Activated T-helper 17 cell treated with anti-CD3 and anti-CD28 coated beads, Interleukin-2, amount 50 U/mL, for 72 hours (primary cell): ENCODE measurements at regions not wholly inside any gene's neighbourhood (a gene's known extent, or its start where the extent isn't known, plus 50 kb on each side); places are given as distances from the start of the nearest gene placed in this dataset.

ENCODE experiments used
- ATAC-seq: fragments of 150-1000 bp; cut with Tn5 transposase; replicated peaks from 2 replicates; pipeline ENCODE4 v1.10.0; 2021; ENCODE audit warnings: mild to moderate bottlenecking, moderate library complexity
- H3K27ac Mint-ChIP-seq: one replicate; pipeline ENCODE4 v1.8.0; 2022; ENCODE audit warnings: mixed read lengths
- H3K27me3 Mint-ChIP-seq: one replicate; pipeline ENCODE4 v1.8.0; 2022; ENCODE audit warnings: mixed read lengths
- H3K36me3 Mint-ChIP-seq: one replicate; pipeline ENCODE4 v1.8.0; 2022; ENCODE audit warnings: low read depth, mild to moderate bottlenecking, mixed read lengths
- H3K4me1 Mint-ChIP-seq: one replicate; pipeline ENCODE4 v1.8.0; 2022; ENCODE audit warnings: mixed read lengths
- H3K4me3 Mint-ChIP-seq: one replicate; pipeline ENCODE4 v1.8.0; 2022; ENCODE audit warnings: mild to moderate bottlenecking, mixed read lengths
- H3K9me3 Mint-ChIP-seq: one replicate; pipeline ENCODE4 v1.8.0; 2022; ENCODE audit warnings: mixed read lengths

- no peak overlapping the region for H3K4me3 Mint-ChIP-seq
- peaks cover 3% of the 10 kb centered on the region for H3K27me3 Mint-ChIP-seq
- no peaks in the 10 kb centered on the region for H3K4me1 Mint-ChIP-seq
- no peak overlapping the region for H3K27ac Mint-ChIP-seq
- H3K36me3 Mint-ChIP-seq: no peaks in the 10 kb centered on the region
- H3K9me3 Mint-ChIP-seq: no peaks in the 10 kb centered on the region
- no peak for ATAC-seq
Observed at GRCh38 chr14:76584271-76584702, 177.0 kb upstream of the VASH1 start.

GRCh38 chr14:76585616-76586015 lies 175.7 kb upstream of the VASH1 start:
- Mint-ChIP-seq H3K4me3 (no peak overlapping the region), H3K27ac (no peak overlapping the region), H3K36me3 (no peaks in the 10 kb centered on the region), H3K4me1 (no peaks in the 10 kb centered on the region), H3K27me3 (peaks cover 3% of the 10 kb centered on the region), H3K9me3 (no peaks in the 10 kb centered on the region)
- no peak for ATAC-seq

GRCh38 chr14:76589246-76589645 lies 172.0 kb upstream of the VASH1 start:
- Mint-ChIP-seq H3K27ac (no peak overlapping the region), H3K27me3 (peaks cover 25% of the 10 kb centered on the region), H3K36me3 (no peaks in the 10 kb centered on the region), H3K4me3 (no peak overlapping the region), H3K4me1 (no peaks in the 10 kb centered on the region), H3K9me3 (no peaks in the 10 kb centered on the region)
- no peak for ATAC-seq

GRCh38 chr14:76591266-76591665 lies 170.0 kb upstream of the VASH1 start:
- H3K36me3 Mint-ChIP-seq: no peaks in the 10 kb centered on the region
- no peak overlapping the region for H3K4me3 Mint-ChIP-seq
- no peak for ATAC-seq
- no peaks in the 10 kb centered on the region for H3K4me1 Mint-ChIP-seq
- H3K9me3 Mint-ChIP-seq: no peaks in the 10 kb centered on the region
- no peak overlapping the region for H3K27ac Mint-ChIP-seq
- H3K27me3 Mint-ChIP-seq: peaks cover 36% of the 10 kb centered on the region

GRCh38 chr14:76595266-76595665 lies 166.0 kb upstream of the VASH1 start:
- ATAC-seq: no peak
- Mint-ChIP-seq H3K36me3 (no peaks in the 10 kb centered on the region), H3K27me3 (peaks cover 43% of the 10 kb centered on the region), H3K27ac (no peak overlapping the region), H3K9me3 (no peaks in the 10 kb centered on the region), H3K4me3 (no peak overlapping the region), H3K4me1 (no peaks in the 10 kb centered on the region)

GRCh38 chr14:76597387-76597786 lies 163.9 kb upstream of the VASH1 start:
- Mint-ChIP-seq H3K27me3 (peaks cover 41% of the 10 kb centered on the region), H3K4me3 (no peak overlapping the region), H3K36me3 (no peaks in the 10 kb centered on the region), H3K9me3 (peaks cover 5% of the 10 kb centered on the region), H3K27ac (no peak overlapping the region), H3K4me1 (no peaks in the 10 kb centered on the region)
- no peak for ATAC-seq

- H3K4me3 Mint-ChIP-seq: no peak overlapping the region
- H3K27me3 Mint-ChIP-seq: peaks cover 39% of the 10 kb centered on the region
- ATAC-seq: no peak
- peaks cover 5% of the 10 kb centered on the region for H3K9me3 Mint-ChIP-seq
- no peak overlapping the region for H3K27ac Mint-ChIP-seq
- no peaks in the 10 kb centered on the region for H3K36me3 Mint-ChIP-seq
- H3K4me1 Mint-ChIP-seq: no peaks in the 10 kb centered on the region
Observed at GRCh38 chr14:76599141-76599540, 162.1 kb upstream of the VASH1 start.

GRCh38 chr14:76599559-76600287 lies 161.5 kb upstream of the VASH1 start:
- Mint-ChIP-seq H3K36me3 (no peaks in the 10 kb centered on the region), H3K4me3 (no peak overlapping the region), H3K27ac (no peak overlapping the region), H3K9me3 (peaks cover 5% of the 10 kb centered on the region), H3K27me3 (peaks cover 36% of the 10 kb centered on the region), H3K4me1 (no peaks in the 10 kb centered on the region)
- ATAC-seq: no peak

- Mint-ChIP-seq H3K9me3 (peaks cover 5% of the 10 kb centered on the region), H3K4me1 (no peaks in the 10 kb centered on the region), H3K27me3 (peaks cover 34% of the 10 kb centered on the region), H3K27ac (no peak overlapping the region), H3K4me3 (no peak overlapping the region), H3K36me3 (no peaks in the 10 kb centered on the region)
- no peak for ATAC-seq
Observed at GRCh38 chr14:76603713-76604112, 157.6 kb upstream of the VASH1 start.

- Mint-ChIP-seq H3K4me1 (no peaks in the 10 kb centered on the region), H3K27ac (no peak overlapping the region), H3K9me3 (no peaks in the 10 kb centered on the region), H3K27me3 (peaks cover 28% of the 10 kb centered on the region), H3K4me3 (no peak overlapping the region), H3K36me3 (no peaks in the 10 kb centered on the region)
- ATAC-seq: no peak
Observed at GRCh38 chr14:76607510-76607909, 153.8 kb upstream of the VASH1 start.

- Mint-ChIP-seq H3K27me3 (peaks cover 12% of the 10 kb centered on the region), H3K27ac (no peak overlapping the region), H3K36me3 (no peaks in the 10 kb centered on the region), H3K4me3 (no peak overlapping the region), H3K9me3 (peaks cover 9% of the 10 kb centered on the region), H3K4me1 (no peaks in the 10 kb centered on the region)
- ATAC-seq: no peak
Observed at GRCh38 chr14:76612654-76613053, 148.6 kb upstream of the VASH1 start.

- H3K27ac Mint-ChIP-seq: no peak overlapping the region
- peaks cover 12% of the 10 kb centered on the region for H3K27me3 Mint-ChIP-seq
- no peak overlapping the region for H3K4me3 Mint-ChIP-seq
- no peak for ATAC-seq
- H3K4me1 Mint-ChIP-seq: no peaks in the 10 kb centered on the region
- no peaks in the 10 kb centered on the region for H3K36me3 Mint-ChIP-seq
- H3K9me3 Mint-ChIP-seq: peaks cover 9% of the 10 kb centered on the region
Observed at GRCh38 chr14:76613616-76614015, 147.7 kb upstream of the VASH1 start.

- no peak for ATAC-seq
- Mint-ChIP-seq H3K36me3 (no peaks in the 10 kb centered on the region), H3K9me3 (peaks cover 14% of the 10 kb centered on the region), H3K27me3 (peaks cover 12% of the 10 kb centered on the region), H3K4me3 (no peak overlapping the region), H3K4me1 (no peaks in the 10 kb centered on the region), H3K27ac (no peak overlapping the region)
Observed at GRCh38 chr14:76615331-76615730, 145.9 kb upstream of the VASH1 start.

- H3K36me3 Mint-ChIP-seq: no peaks in the 10 kb centered on the region
- H3K27ac Mint-ChIP-seq: no peak overlapping the region
- no peaks in the 10 kb centered on the region for H3K4me1 Mint-ChIP-seq
- H3K27me3 Mint-ChIP-seq: peaks cover 11% of the 10 kb centered on the region
- H3K9me3 Mint-ChIP-seq: peaks cover 14% of the 10 kb centered on the region
- H3K4me3 Mint-ChIP-seq: no peak overlapping the region
- ATAC-seq: no peak
Observed at GRCh38 chr14:76617440-76617839, 143.8 kb upstream of the VASH1 start.

- no peaks in the 10 kb centered on the region for H3K4me1 Mint-ChIP-seq
- H3K27me3 Mint-ChIP-seq: peaks cover 16% of the 10 kb centered on the region
- H3K4me3 Mint-ChIP-seq: no peak overlapping the region
- no peak overlapping the region for H3K27ac Mint-ChIP-seq
- no peaks in the 10 kb centered on the region for H3K9me3 Mint-ChIP-seq
- H3K36me3 Mint-ChIP-seq: no peaks in the 10 kb centered on the region
- ATAC-seq: no peak
Observed at GRCh38 chr14:76636602-76637001, 124.7 kb upstream of the VASH1 start.

- Mint-ChIP-seq H3K4me3 (no peak overlapping the region), H3K27ac (no peak overlapping the region), H3K9me3 (no peaks in the 10 kb centered on the region), H3K27me3 (peaks cover 25% of the 10 kb centered on the region), H3K36me3 (no peaks in the 10 kb centered on the region), H3K4me1 (no peaks in the 10 kb centered on the region)
- ATAC-seq: no peak
Observed at GRCh38 chr14:76638841-76639240, 122.4 kb upstream of the VASH1 start.
